SK-N-SH treated with all-trans-retinoic acid at 6 μM for 48 hours (cell line): ENCODE measurements at regions not wholly inside any gene's neighbourhood (a gene's known extent, or its start where the extent isn't known, plus 50 kb on each side); places are given as distances from the start of the nearest gene placed in this dataset.

Experiments used
- BACH2 ChIP-seq: fragments of 250-450 bp; sonication (Bioruptor Pico); IDR thresholded peaks from 2 replicates; pipeline ENCODE4 v1.9.0; 2021; ENCODE audit warnings: mild to moderate bottlenecking, borderline replicate concordance
- CREB5 ChIP-seq: fragments of 250-450 bp; sonication (Bioruptor Pico); IDR thresholded peaks from 2 replicates; pipeline ENCODE4 v1.5.1; 2020; ENCODE audit warnings: low read depth, mild to moderate bottlenecking, moderate library complexity
- PPARA ChIP-seq: fragments of 250-450 bp; sonication (Bioruptor Pico); IDR thresholded peaks from 2 replicates; pipeline ENCODE4 v1.5.0; 2020; ENCODE audit warnings: mild to moderate bottlenecking, borderline replicate concordance
- TCF4 ChIP-seq: fragments of 250-450 bp; sonication (Bioruptor Pico); IDR thresholded peaks from 2 replicates; pipeline ENCODE4 v1.8.0; 2021; ENCODE audit warnings: mild to moderate bottlenecking, moderate library complexity, borderline replicate concordance
- TSHZ2 ChIP-seq: fragments of 250-450 bp; sonication (Bioruptor Pico); IDR thresholded peaks from 2 replicates; pipeline ENCODE4 v1.5.0; 2020; ENCODE audit warnings: mild to moderate bottlenecking, moderate library complexity
- ZNF8 ChIP-seq: fragments of 450-650 bp; formaldehyde crosslinking; IDR thresholded peaks from 2 replicates; pipeline ENCODE4 v1.5.0; 2020; ENCODE audit warnings: mild to moderate bottlenecking, moderate library complexity

- TF ChIP-seq PPARA (no peak), ZNF8 (CRISPR knock-in tag) (no peak), CREB5 (CRISPR knock-in tag) (no peak), TSHZ2 (CRISPR knock-in tag) (no peak), TCF4 (no peak), BACH2 (no peak)
These were observed 135.3 kb upstream of the EPB41L4A start for GRCh38 chr5:112554101-112554977.
